T1000 (cell line): ENCODE measurements at regions not wholly inside any gene's neighbourhood (a gene's known extent, or its start where the extent isn't known, plus 50 kb on each side); places are given as distances from the start of the nearest gene placed in this dataset.

Experiments used
- DNase-seq: peaks from one replicate; lab custom pipeline; 2025; ENCODE audit warnings: mixed read lengths; lab: John Stamatoyannopoulos, UW

DNA sequence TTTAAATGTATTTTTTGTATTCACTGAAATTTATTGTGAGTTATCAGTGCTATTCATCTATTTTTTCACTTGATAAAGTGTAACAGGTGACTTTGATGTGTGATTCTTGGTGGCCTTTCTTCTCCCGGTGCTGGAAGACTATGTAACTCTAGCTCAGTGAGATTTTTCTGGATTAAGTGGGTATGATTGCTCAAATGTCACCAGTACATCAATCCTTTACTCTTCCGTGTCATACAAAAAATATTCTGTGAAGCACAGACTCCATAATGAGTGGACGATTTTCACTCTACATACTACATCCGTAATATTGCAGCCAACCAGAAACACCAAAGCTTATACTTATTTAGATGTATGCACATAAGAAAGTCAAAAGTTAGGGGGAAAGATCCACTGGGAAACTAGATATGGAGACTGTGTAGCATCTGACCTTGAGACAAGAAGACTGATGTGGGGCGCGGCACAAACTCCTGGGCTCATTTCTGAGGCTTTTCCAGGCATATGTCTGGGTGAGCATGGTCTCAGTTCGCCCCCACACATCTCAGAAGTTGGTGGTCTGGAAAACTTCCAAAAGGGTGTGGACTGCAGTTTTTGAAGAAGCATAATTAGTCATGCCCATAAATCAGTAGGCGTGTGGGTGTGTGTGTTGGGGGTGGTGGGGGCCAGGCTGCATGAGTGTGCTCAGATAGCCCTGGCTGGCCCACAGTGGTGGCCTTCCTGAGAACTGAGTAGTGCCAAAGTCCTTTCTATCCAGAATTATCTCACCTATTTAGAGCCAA is 53.9 kb upstream of the TENM3 start:
- DNase-seq: peak; percentile 30

DNA sequence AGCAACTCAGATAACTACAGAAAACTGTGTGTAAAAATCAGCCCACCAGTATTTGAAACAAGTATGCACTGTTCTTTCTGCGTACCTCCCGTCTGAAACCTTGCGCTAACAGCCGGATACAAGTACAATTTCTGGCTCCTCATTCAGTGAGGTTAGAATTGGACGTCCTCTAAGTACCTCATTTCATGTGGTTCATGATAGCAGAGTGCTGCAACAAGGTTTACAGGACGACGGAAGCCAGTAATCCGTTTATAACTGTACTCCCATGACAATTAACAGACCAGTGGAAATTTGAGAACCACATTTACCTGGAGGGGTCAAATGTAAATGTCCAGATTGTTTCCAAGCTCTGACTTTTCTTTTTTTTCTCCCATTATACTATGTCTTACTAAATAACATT is 52.9 kb upstream of the TENM3 start:
- DNase-seq: no peak

DNA sequence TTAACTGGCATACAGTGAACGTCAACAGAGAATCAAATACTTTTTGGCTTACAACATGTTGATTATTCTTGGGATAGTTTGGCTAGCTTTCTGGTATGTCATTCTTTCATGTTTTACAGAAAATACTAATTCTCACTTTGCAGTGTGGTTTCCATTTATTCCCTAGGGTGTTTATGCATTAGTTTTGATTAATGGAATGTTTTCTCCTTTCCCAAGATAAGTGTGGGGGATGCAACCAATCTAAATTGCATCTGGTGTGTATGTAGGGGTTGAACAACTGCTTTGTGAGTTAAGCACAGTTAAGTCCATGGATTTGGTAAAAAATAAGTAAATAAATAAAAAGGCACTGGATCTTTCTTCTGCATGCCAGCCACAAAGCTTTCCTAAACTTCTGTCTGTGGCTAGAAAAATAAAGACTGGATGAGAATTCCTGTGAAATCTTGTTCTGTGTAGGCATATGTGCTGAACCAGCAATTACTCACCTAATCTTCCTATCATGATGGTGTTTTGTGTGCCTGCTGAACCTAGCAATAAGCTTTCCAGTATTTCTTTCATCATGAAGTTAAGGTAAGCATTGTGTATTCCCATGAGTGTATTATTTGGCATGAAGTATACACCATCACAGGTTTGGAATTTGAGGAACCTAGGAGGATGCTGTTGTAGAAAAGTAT is 50.6 kb upstream of the TENM3 start:
- DNase-seq: no peak

DNA sequence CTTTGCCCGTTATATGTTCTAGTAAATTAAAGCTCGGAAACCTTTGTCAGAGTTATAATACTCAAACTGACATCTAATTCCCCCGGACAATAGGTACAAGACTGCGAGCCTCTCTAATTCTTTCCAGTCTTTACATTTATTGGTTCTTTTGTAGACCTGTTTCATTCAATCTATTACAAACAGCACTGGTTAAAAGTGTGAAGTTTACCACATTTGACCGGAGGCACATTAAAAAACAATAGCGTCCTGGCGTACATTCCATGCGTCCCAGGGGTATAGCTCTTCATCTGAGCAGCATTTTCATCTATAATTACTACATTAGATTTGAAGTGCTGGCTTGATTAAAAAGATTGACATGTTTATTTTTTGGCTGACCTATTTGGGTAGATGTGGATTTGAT is 49.9 kb upstream of the TENM3 start:
- DNase-seq: no peak
